GM12872 (cell line): ENCODE measurements at regions not wholly inside any gene's neighbourhood (a gene's known extent, or its start where the extent isn't known, plus 50 kb on each side); places are given as distances from the start of the nearest gene placed in this dataset.

Source experiments
- TF ChIP-seq, protein P1 (sequence below): IDR thresholded peaks from 3 replicates; pipeline ENCODE4 v1.5.1; 2011; ENCODE audit warnings: low read depth, mild to moderate bottlenecking, low read length, moderate library complexity; ENCODE audit not compliant: insufficient read depth

DNA sequence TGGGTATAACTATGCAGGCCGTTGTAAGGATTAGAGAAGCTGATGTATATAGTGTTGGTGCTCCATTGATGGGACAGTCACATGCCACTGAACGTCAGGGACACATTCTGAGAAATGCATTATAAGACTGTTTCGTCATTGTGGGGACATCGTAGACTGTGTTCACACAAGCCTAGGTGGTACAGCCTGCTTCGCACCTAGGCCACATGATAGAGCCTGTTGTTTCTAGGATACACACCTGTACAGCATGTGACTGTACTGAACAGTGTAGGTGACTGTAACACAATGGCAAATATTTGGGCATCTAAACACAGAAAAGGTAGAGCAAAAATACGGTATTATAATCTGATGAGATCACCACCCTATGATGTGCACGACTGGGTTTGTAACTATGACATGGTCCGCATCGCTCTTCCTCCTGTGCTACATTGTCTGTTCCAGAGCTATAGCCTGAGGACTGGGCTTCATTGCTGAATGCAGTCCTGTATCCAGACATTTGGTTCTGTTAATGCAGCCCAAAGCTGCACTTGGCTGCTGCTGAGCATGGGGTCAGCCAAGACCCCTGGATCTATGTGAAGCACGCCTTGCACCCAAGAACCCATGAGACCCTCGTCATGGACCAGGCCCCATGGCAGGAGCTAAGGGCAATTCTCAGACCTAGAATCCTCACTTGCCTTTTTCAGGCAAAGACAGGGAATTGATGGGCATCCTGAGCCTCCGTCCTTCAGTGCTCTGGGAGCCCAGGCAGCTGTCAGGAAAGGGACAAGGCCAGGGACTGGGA is 51.1 kb upstream of the THY1 start:
- TF ChIP-seq, protein P1, sequence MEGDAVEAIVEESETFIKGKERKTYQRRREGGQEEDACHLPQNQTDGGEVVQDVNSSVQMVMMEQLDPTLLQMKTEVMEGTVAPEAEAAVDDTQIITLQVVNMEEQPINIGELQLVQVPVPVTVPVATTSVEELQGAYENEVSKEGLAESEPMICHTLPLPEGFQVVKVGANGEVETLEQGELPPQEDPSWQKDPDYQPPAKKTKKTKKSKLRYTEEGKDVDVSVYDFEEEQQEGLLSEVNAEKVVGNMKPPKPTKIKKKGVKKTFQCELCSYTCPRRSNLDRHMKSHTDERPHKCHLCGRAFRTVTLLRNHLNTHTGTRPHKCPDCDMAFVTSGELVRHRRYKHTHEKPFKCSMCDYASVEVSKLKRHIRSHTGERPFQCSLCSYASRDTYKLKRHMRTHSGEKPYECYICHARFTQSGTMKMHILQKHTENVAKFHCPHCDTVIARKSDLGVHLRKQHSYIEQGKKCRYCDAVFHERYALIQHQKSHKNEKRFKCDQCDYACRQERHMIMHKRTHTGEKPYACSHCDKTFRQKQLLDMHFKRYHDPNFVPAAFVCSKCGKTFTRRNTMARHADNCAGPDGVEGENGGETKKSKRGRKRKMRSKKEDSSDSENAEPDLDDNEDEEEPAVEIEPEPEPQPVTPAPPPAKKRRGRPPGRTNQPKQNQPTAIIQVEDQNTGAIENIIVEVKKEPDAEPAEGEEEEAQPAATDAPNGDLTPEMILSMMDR, result no peak

DNA sequence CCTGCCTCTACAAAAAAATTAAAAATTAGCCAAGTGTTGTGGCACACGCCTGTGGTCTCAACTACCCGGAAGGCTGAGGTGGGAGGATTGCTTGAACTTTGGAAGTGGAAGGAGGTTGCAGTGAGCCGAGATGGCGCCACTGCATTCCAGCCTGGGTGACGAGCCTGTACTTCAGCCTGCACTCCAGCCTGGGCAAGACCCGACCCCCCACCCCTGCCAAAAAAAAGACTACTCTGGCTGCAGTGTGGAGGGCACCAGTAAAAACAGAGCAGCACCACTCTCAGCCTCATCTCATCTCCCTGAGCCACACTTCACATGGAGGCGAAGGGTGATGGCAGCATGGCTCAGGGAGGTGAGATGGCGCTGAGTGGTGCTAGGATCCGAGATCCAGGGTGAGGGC is 50.3 kb upstream of the THY1 start:
- TF ChIP-seq, protein P1, result no peak

DNA sequence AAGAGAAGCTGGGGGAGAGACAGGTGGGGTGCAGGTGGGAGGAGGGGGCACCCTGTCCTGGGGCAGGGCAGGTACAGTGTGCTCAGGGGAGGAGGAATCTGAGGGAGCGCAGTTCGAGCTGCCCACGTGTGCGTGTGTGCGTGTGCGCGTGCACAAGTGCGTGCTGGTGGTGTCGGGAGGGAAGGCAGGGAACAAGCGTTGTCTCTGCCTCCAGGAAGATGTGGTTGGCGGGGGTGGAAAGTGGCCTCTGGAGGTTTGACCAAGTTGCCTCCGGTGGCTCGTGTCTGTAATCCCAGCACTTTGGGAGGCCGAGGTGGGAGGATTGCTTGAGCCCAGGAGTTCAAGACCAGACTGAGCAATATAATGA is 49.9 kb upstream of the THY1 start:
- TF ChIP-seq, protein P1, result no peak
